ENCODE measurements at regions not wholly inside any gene's neighbourhood (a gene's known extent, or its start where the extent isn't known, plus 50 kb on each side); places are given as distances from the start of the nearest gene placed in this dataset.
A peak's percentile ranks its signal among the peaks of the same experiment; 100 is the strongest.

DNA sequence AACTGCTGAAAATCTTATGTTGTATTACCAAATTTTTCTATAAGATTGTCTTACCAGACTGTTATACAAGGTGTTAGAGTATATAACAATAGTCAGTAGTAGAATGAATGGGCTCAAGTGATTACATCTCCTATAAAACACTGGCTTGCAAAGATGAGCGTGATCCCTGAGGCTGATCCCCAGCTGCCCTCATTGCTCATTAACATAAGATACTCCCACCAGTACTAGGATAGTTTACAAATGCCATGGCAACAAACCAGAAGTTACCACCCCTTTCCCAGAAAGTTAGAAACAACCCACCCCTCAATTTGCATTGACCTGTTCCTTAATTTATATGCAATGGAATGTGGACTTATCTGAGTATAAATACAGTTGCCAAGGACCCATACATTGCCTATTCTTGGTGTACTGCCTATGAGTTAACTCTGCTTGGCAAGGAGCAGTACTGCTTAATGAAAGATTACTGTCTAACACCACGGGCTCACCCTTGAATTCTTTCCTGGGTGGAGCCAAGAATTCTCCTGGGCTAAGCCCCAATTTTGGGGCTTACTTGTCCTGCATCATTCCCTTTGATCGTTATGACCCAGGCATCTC, 252.8 kb upstream of the CHD6 start:
- H3K9me3 ChIP-seq (ENCODE audit: low read depth) = no peaks in the 10 kb centered on the region
- no peak overlapping the region for H3K4me3 ChIP-seq
- no peak overlapping the region for H3K9ac ChIP-seq
- DNase-seq = no peak
- no peak for TF ChIP-seq EZH2phosphoT487 (IDR thresholded peaks at IDR 0.05; ENCODE audit: insufficient read depth, low read depth)
- no peak for TF ChIP-seq EZH2 (IDR thresholded peaks at IDR 0.05; ENCODE audit: insufficient read depth, poor library complexity, severe bottlenecking)
- no peaks in the 10 kb centered on the region for H3F3A ChIP-seq (ENCODE audit: insufficient read depth)
- no peaks in the 10 kb centered on the region for H3K79me2 ChIP-seq (ENCODE audit: insufficient read depth)
- H3K36me3 ChIP-seq (ENCODE audit: low read depth) = no peaks in the 10 kb centered on the region
- no peak overlapping the region for H3K27ac ChIP-seq
- in situ Hi-C loops (cut with MboI) = no loop called here
- H3K4me2 ChIP-seq (ENCODE audit: unreplicated experiment) = no peak overlapping the region
- WGBS, 2 experiments (ENCODE audit: low coverage in 1 of 2, low lambda C conversion rate in 2 of 2, missing lambda C conversion rate in 2 of 2) = 13 to 14% methylated on average over 3 of the region's 3 CpGs
- H2AFZ ChIP-seq = no peak overlapping the region
- H3K27me3 ChIP-seq (replicated peaks; ENCODE audit: insufficient read depth) = no peaks in the 10 kb centered on the region
- no peaks in the 10 kb centered on the region for H3K4me1 ChIP-seq (ENCODE audit: insufficient read depth)
- H3K9me2 ChIP-seq (ENCODE audit: insufficient read depth) = no peaks in the 10 kb centered on the region
- H4K20me1 ChIP-seq (ENCODE audit: insufficient read depth) = no peaks in the 10 kb centered on the region

DNA sequence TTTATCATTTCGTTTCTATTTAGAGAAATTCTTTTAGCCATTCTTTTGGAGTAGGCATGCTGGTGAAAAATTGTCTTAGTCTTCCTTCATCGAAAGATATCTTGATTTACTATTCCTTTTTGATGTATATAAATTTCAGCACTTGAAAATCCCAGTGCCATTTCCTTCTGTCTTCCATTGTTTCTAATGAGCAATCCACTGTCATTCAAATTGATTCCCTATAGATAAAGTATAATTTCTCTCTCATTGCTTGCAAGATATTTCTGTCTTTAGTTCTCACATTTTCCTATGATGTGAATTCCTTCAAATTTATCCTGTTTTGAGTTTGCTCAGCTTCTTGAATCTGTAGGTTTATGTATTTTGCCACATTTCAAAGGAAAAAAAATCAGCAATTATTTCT, 251.1 kb upstream of the CHD6 start:
- Histone ChIP-seq H3K4me3 (no peak overlapping the region), H3K36me3 (ENCODE audit: low read depth) (no peaks in the 10 kb centered on the region), H4K20me1 (ENCODE audit: insufficient read depth) (no peaks in the 10 kb centered on the region), H3K79me2 (ENCODE audit: insufficient read depth) (no peaks in the 10 kb centered on the region), H3K4me2 (ENCODE audit: unreplicated experiment) (no peak overlapping the region), H3K27me3 (replicated peaks; ENCODE audit: insufficient read depth) (no peaks in the 10 kb centered on the region), H3K27ac (no peak overlapping the region), H3F3A (ENCODE audit: insufficient read depth) (no peaks in the 10 kb centered on the region), H2AFZ (no peak overlapping the region), H3K9me3 (ENCODE audit: low read depth) (no peaks in the 10 kb centered on the region), H3K9me2 (ENCODE audit: insufficient read depth) (no peaks in the 10 kb centered on the region), H3K4me1 (ENCODE audit: insufficient read depth) (no peaks in the 10 kb centered on the region), H3K9ac (no peak overlapping the region)
- 8 to 12% methylated on average over 2 of the region's 2 CpGs for WGBS, 2 experiments (ENCODE audit: low coverage in 1 of 2, low lambda C conversion rate in 2 of 2, missing lambda C conversion rate in 2 of 2)
- no peak for TF ChIP-seq EZH2phosphoT487 (IDR thresholded peaks at IDR 0.05; ENCODE audit: insufficient read depth, low read depth)
- DNase-seq = no peak
- in situ Hi-C loops (cut with MboI) = no loop called here

DNA sequence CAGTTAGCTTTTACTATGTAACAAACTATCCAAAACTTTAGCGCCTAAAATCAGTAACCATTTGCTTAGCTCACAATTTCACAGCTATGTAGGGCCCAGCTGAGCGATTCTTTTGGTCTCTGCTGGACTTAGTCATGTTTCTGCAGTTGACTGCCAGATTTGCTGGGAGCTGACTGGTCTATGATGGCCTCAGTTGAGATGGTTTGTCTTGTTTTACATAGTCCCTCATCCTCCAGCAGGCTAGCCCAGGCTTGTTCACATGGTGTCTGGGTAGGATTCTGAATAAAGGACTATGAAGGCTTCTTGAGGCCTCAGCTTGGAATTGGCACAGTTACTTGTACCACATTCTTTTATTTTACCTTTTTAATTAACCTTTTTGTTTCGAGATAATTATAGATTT, 247.8 kb upstream of the CHD6 start:
- H3K27me3 ChIP-seq (replicated peaks; ENCODE audit: insufficient read depth) = no peaks in the 10 kb centered on the region
- DNase-seq = no peak
- in situ Hi-C loops (cut with MboI) = no loop called here
- H2AFZ ChIP-seq = no peak overlapping the region
- no peak overlapping the region for H3K9ac ChIP-seq
- no peaks in the 10 kb centered on the region for H3K9me3 ChIP-seq (ENCODE audit: low read depth)
- H3K36me3 ChIP-seq (ENCODE audit: low read depth) = no peaks in the 10 kb centered on the region
- H3K27ac ChIP-seq = no peak overlapping the region
- H3F3A ChIP-seq (ENCODE audit: insufficient read depth) = no peaks in the 10 kb centered on the region
- no peaks in the 10 kb centered on the region for H3K9me2 ChIP-seq (ENCODE audit: insufficient read depth)
- H3K4me1 ChIP-seq (ENCODE audit: insufficient read depth) = no peaks in the 10 kb centered on the region
- H3K4me3 ChIP-seq = no peak overlapping the region
- TF ChIP-seq EZH2phosphoT487 (IDR thresholded peaks at IDR 0.05; ENCODE audit: insufficient read depth, low read depth) = no peak
- TF ChIP-seq EZH2 (IDR thresholded peaks at IDR 0.05; ENCODE audit: insufficient read depth, poor library complexity, severe bottlenecking) = no peak
- H3K79me2 ChIP-seq (ENCODE audit: insufficient read depth) = no peaks in the 10 kb centered on the region
- 25 to 28% methylated on average over 3 of the region's 3 CpGs for WGBS, 2 experiments (ENCODE audit: low coverage in 1 of 2, low lambda C conversion rate in 2 of 2, missing lambda C conversion rate in 2 of 2)
- H4K20me1 ChIP-seq (ENCODE audit: insufficient read depth) = no peaks in the 10 kb centered on the region
- no peak overlapping the region for H3K4me2 ChIP-seq (ENCODE audit: unreplicated experiment)

DNA sequence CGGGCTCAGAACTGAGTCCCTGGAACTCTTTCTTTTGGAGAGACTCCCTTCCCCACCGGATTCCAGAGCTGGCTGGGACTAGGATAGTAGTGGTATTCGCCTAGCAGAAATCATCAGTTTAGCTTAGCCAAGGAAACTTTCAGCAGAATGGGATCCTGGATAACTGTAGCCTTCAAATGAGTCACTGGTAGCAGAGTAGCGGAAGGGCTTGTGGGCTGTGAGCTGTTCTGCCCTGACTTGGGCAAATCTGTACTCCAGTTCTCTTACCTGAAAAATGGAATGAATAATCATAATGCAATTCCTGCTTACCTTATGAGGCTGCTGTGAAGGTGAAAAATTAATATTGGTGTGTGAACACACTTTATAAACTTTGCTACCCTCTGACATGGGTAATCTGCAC, 244.3 kb upstream of the CHD6 start:
- Histone ChIP-seq H4K20me1 (ENCODE audit: insufficient read depth) (no peaks in the 10 kb centered on the region), H3K4me1 (ENCODE audit: insufficient read depth) (no peaks in the 10 kb centered on the region), H3K4me2 (ENCODE audit: unreplicated experiment) (no peak overlapping the region), H3K9ac (no peak overlapping the region), H3K9me3 (ENCODE audit: low read depth) (no peaks in the 10 kb centered on the region), H3K4me3 (no peak overlapping the region), H3F3A (ENCODE audit: insufficient read depth) (no peaks in the 10 kb centered on the region), H2AFZ (no peak overlapping the region), H3K27me3 (replicated peaks; ENCODE audit: insufficient read depth) (no peaks in the 10 kb centered on the region), H3K9me2 (ENCODE audit: insufficient read depth) (no peaks in the 10 kb centered on the region), H3K27ac (no peak overlapping the region), H3K36me3 (ENCODE audit: low read depth) (no peaks in the 10 kb centered on the region), H3K79me2 (ENCODE audit: insufficient read depth) (no peaks in the 10 kb centered on the region)
- in situ Hi-C loops (cut with MboI) = no loop called here
- peak; percentile 5 for DNase-seq
- no peak for TF ChIP-seq EZH2phosphoT487 (IDR thresholded peaks at IDR 0.05; ENCODE audit: insufficient read depth, low read depth)
- TF ChIP-seq EZH2 (IDR thresholded peaks at IDR 0.05; ENCODE audit: insufficient read depth, poor library complexity, severe bottlenecking) = no peak
- WGBS, 2 experiments (ENCODE audit: low coverage in 1 of 2, low lambda C conversion rate in 2 of 2, missing lambda C conversion rate in 2 of 2) = 1 to 6% methylated on average over 4 of the region's 4 CpGs
